ENCODE measurements at regions not wholly inside any gene's neighbourhood (a gene's known extent, or its start where the extent isn't known, plus 50 kb on each side); places are given as distances from the start of the nearest gene placed in this dataset.

GRCh38 chr19:5255602-5256231, 84.9 kb downstream of the PTPRS start:
- H3K9me3 ChIP-seq (ENCODE audit: control insufficient read depth, insufficient read depth, low read length) = peaks cover 34% of the 10 kb centered on the region
- no peak overlapping the region for H3K27ac ChIP-seq (ENCODE audit: low read depth, low read length)
- CTCF ChIA-PET = interaction anchor here (0.7 kb wide), 1 partner anchor 22 kb away, joined by 3 read pairs; no protein-coding TSS in a partner anchor
- no peak overlapping the region for H3K4me3 ChIP-seq (ENCODE audit: low read depth, low read length)
- POLR2A ChIA-PET = interaction anchor here (0.6 kb wide), 1 partner anchor 330 kb away, joined by 7 read pairs; no protein-coding TSS in a partner anchor
- H3K27me3 ChIP-seq (ENCODE audit: control insufficient read depth, insufficient read depth, low read length) = no peaks in the 10 kb centered on the region
- TF ChIP-seq CTCF (IDR thresholded peaks at IDR 0.05; ENCODE audit: low read depth, low read length) = no peak
- no peak for DNase-seq (ENCODE audit: low read depth, low spot score)

GRCh38 chr19:5254944-5255343, 85.7 kb downstream of the PTPRS start:
- no peak overlapping the region for H3K4me3 ChIP-seq (ENCODE audit: low read depth, low read length)
- no peak overlapping the region for H3K27ac ChIP-seq (ENCODE audit: low read depth, low read length)
- H3K9me3 ChIP-seq (ENCODE audit: control insufficient read depth, insufficient read depth, low read length) = peaks cover 34% of the 10 kb centered on the region
- CTCF ChIA-PET = no interaction called here
- no peak for DNase-seq (ENCODE audit: low read depth, low spot score)
- no peak for TF ChIP-seq CTCF (IDR thresholded peaks at IDR 0.05; ENCODE audit: low read depth, low read length)
- POLR2A ChIA-PET = interaction anchor here (0.6 kb wide), 1 partner anchor 330 kb away, joined by 7 read pairs; no protein-coding TSS in a partner anchor
- H3K27me3 ChIP-seq (ENCODE audit: control insufficient read depth, insufficient read depth, low read length) = no peaks in the 10 kb centered on the region

GRCh38 chr19:5254543-5254942, 86.1 kb downstream of the PTPRS start:
- Histone ChIP-seq H3K27me3 (ENCODE audit: control insufficient read depth, insufficient read depth, low read length) (no peaks in the 10 kb centered on the region), H3K9me3 (ENCODE audit: control insufficient read depth, insufficient read depth, low read length) (peaks cover 34% of the 10 kb centered on the region), H3K4me3 (ENCODE audit: low read depth, low read length) (no peak overlapping the region), H3K27ac (ENCODE audit: low read depth, low read length) (no peak overlapping the region)
- CTCF ChIA-PET = no interaction called here
- DNase-seq (ENCODE audit: low read depth, low spot score) = no peak
- TF ChIP-seq CTCF (IDR thresholded peaks at IDR 0.05; ENCODE audit: low read depth, low read length) = no peak
- POLR2A ChIA-PET = interaction anchor here (0.7 kb wide), 1 partner anchor 13 kb away, joined by 3 read pairs; no protein-coding TSS in a partner anchor

- CTCF ChIA-PET = interaction anchor here (0.6 kb wide), 1 partner anchor 13 kb away, joined by 3 read pairs; no protein-coding TSS in a partner anchor
Measured at GRCh38 chr19:5253406-5254110, 87.1 kb downstream of the PTPRS start.

More at GRCh38 chr19:5253406-5254110, 87.1 kb downstream of the PTPRS start:
- Histone ChIP-seq H3K27ac (ENCODE audit: low read depth, low read length) (peak overlapping the region; percentile 47), H3K4me3 (ENCODE audit: low read depth, low read length) (no peak overlapping the region), H3K9me3 (ENCODE audit: control insufficient read depth, insufficient read depth, low read length) (peaks cover 34% of the 10 kb centered on the region), H3K27me3 (ENCODE audit: control insufficient read depth, insufficient read depth, low read length) (no peaks in the 10 kb centered on the region)
- POLR2A ChIA-PET = interaction anchor here (0.7 kb wide), 1 partner anchor 14 kb away, joined by 3 read pairs; no protein-coding TSS in a partner anchor
- no peak for DNase-seq (ENCODE audit: low read depth, low spot score)
- TF ChIP-seq CTCF (IDR thresholded peaks at IDR 0.05; ENCODE audit: low read depth, low read length) = no peak
